ENCODE measurements at regions not wholly inside any gene's neighbourhood (a gene's known extent, or its start where the extent isn't known, plus 50 kb on each side); places are given as distances from the start of the nearest gene placed in this dataset.

GRCh38 chr18:43414006-43414405, 136.7 kb upstream of the SYT4 start:
- no peak overlapping the region for H3K27ac ChIP-seq (replicated peaks)
- no peak overlapping the region for H3K4me3 ChIP-seq (replicated peaks; ENCODE audit: insufficient read depth, low read length)
- TF ChIP-seq, protein P1, sequence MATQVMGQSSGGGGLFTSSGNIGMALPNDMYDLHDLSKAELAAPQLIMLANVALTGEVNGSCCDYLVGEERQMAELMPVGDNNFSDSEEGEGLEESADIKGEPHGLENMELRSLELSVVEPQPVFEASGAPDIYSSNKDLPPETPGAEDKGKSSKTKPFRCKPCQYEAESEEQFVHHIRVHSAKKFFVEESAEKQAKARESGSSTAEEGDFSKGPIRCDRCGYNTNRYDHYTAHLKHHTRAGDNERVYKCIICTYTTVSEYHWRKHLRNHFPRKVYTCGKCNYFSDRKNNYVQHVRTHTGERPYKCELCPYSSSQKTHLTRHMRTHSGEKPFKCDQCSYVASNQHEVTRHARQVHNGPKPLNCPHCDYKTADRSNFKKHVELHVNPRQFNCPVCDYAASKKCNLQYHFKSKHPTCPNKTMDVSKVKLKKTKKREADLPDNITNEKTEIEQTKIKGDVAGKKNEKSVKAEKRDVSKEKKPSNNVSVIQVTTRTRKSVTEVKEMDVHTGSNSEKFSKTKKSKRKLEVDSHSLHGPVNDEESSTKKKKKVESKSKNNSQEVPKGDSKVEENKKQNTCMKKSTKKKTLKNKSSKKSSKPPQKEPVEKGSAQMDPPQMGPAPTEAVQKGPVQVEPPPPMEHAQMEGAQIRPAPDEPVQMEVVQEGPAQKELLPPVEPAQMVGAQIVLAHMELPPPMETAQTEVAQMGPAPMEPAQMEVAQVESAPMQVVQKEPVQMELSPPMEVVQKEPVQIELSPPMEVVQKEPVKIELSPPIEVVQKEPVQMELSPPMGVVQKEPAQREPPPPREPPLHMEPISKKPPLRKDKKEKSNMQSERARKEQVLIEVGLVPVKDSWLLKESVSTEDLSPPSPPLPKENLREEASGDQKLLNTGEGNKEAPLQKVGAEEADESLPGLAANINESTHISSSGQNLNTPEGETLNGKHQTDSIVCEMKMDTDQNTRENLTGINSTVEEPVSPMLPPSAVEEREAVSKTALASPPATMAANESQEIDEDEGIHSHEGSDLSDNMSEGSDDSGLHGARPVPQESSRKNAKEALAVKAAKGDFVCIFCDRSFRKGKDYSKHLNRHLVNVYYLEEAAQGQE (IDR thresholded peaks at IDR 0.05; ENCODE audit: insufficient replicate concordance, low read depth): no peak
- TF ChIP-seq, protein P2, sequence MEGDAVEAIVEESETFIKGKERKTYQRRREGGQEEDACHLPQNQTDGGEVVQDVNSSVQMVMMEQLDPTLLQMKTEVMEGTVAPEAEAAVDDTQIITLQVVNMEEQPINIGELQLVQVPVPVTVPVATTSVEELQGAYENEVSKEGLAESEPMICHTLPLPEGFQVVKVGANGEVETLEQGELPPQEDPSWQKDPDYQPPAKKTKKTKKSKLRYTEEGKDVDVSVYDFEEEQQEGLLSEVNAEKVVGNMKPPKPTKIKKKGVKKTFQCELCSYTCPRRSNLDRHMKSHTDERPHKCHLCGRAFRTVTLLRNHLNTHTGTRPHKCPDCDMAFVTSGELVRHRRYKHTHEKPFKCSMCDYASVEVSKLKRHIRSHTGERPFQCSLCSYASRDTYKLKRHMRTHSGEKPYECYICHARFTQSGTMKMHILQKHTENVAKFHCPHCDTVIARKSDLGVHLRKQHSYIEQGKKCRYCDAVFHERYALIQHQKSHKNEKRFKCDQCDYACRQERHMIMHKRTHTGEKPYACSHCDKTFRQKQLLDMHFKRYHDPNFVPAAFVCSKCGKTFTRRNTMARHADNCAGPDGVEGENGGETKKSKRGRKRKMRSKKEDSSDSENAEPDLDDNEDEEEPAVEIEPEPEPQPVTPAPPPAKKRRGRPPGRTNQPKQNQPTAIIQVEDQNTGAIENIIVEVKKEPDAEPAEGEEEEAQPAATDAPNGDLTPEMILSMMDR (IDR thresholded peaks at IDR 0.05; ENCODE audit: insufficient read depth, low read length): no peak
- TF ChIP-seq POLR2AphosphoS5 (IDR thresholded peaks at IDR 0.05; ENCODE audit: low read depth): no peak
- no peak for TF ChIP-seq GABPA (IDR thresholded peaks at IDR 0.05; ENCODE audit: low read depth)
- no peak for TF ChIP-seq SPI1 (IDR thresholded peaks at IDR 0.05; ENCODE audit: borderline replicate concordance, low read depth)
- no peak for DNase-seq (ENCODE audit: low read depth in 1 of 2, low spot score in 1 of 2)
- no peaks in the 10 kb centered on the region for H3K27me3 ChIP-seq (ENCODE audit: insufficient read depth, poor library complexity, severe bottlenecking)

DNA sequence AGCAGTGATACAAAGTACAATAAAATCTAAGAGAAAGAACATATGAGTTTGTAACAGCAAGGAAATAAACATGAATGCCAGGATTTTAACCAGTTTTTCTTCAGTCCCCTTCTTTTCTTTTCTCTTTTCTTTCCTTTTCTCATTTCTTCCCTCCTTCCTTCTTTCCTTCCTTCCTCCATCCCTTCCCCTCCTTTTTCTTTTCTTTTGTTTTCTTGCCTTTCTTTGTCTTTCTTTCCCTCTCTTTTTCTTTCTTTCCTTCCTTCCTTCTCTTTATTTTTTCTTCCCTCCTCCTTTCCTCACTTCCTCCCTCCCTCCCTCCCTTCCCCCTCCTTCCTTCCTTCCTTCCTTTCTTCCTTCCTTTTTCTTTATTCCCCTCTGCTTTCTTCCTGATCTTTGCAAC, 142.8 kb upstream of the SYT4 start:
- Histone ChIP-seq H3K27me3 (ENCODE audit: insufficient read depth, poor library complexity, severe bottlenecking) (no peaks in the 10 kb centered on the region), H3K27ac (replicated peaks) (no peak overlapping the region), H3K4me3 (replicated peaks; ENCODE audit: insufficient read depth, low read length) (no peak overlapping the region)
- DNase-seq (ENCODE audit: low read depth in 1 of 2, low spot score in 1 of 2): no peak
- TF ChIP-seq POLR2AphosphoS5 (IDR thresholded peaks at IDR 0.05; ENCODE audit: low read depth) (no peak), GABPA (IDR thresholded peaks at IDR 0.05; ENCODE audit: low read depth) (no peak), SPI1 (IDR thresholded peaks at IDR 0.05; ENCODE audit: borderline replicate concordance, low read depth) (no peak)
- TF ChIP-seq, protein P1 (IDR thresholded peaks at IDR 0.05; ENCODE audit: insufficient replicate concordance, low read depth): no peak
- TF ChIP-seq, protein P2 (IDR thresholded peaks at IDR 0.05; ENCODE audit: insufficient read depth, low read length): no peak

DNA sequence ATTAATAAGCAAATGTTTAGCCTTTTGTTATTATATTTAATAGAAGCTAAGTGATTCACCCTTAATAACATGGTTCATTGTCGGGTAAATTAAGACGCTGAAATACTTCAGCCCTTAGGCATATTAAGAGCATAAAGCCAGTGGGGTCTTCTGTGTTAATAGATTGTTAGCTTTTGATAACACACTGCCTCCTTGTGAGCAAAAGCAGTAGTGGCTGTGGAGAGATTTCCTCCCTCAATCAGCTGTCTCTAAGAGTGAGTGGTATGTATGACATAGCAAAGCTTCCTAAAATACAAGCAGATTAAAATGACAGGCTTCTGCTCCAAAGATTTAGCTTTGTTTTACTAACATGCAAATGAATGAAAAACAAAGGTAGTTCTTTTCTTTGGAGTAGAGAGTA, 143.7 kb upstream of the SYT4 start:
- H3K4me3 ChIP-seq (replicated peaks; ENCODE audit: insufficient read depth, low read length): no peak overlapping the region
- H3K27ac ChIP-seq (replicated peaks): no peak overlapping the region
- TF ChIP-seq POLR2AphosphoS5 (IDR thresholded peaks at IDR 0.05; ENCODE audit: low read depth): no peak
- TF ChIP-seq, protein P2 (IDR thresholded peaks at IDR 0.05; ENCODE audit: insufficient read depth, low read length): peak; percentile 3
- no peak for DNase-seq (ENCODE audit: low read depth in 1 of 2, low spot score in 1 of 2)
- H3K27me3 ChIP-seq (ENCODE audit: insufficient read depth, poor library complexity, severe bottlenecking): no peaks in the 10 kb centered on the region

- TF ChIP-seq, protein P2 (IDR thresholded peaks at IDR 0.05; ENCODE audit: insufficient read depth, low read length): no peak
- TF ChIP-seq POLR2AphosphoS5 (IDR thresholded peaks at IDR 0.05; ENCODE audit: low read depth) (no peak), GABPA (IDR thresholded peaks at IDR 0.05; ENCODE audit: low read depth) (no peak), SPI1 (IDR thresholded peaks at IDR 0.05; ENCODE audit: borderline replicate concordance, low read depth) (no peak)
- TF ChIP-seq, protein P1 (IDR thresholded peaks at IDR 0.05; ENCODE audit: insufficient replicate concordance, low read depth): no peak
These were observed 145.2 kb upstream of the SYT4 start for GRCh38 chr18:43422518-43422917.

More at GRCh38 chr18:43422518-43422917, 145.2 kb upstream of the SYT4 start:
- DNase-seq (ENCODE audit: low read depth in 1 of 2, low spot score in 1 of 2): no peak
- Histone ChIP-seq H3K4me3 (replicated peaks; ENCODE audit: insufficient read depth, low read length) (no peak overlapping the region), H3K27ac (replicated peaks) (no peak overlapping the region), H3K27me3 (ENCODE audit: insufficient read depth, poor library complexity, severe bottlenecking) (no peaks in the 10 kb centered on the region)

All from HL-60 (cell line).